HG03342 (cell line): ENCODE measurements at regions not wholly inside any gene's neighbourhood (a gene's known extent, or its start where the extent isn't known, plus 50 kb on each side); places are given as distances from the start of the nearest gene placed in this dataset.
A peak's percentile ranks its signal among the peaks of the same experiment; 100 is the strongest.
"Not testable (repeated sequence)": the region's sequence is repeated elsewhere in the genome, so short reads cannot be mapped to it uniquely, and the experiment has no call there.

Source experiments
- ATAC-seq: cut with Tn5 transposase; IDR thresholded peaks from one replicate; pipeline ENCODE4 v1.9.1; 2021; ENCODE audit warnings: mild to moderate bottlenecking, moderate library complexity; ENCODE audit not compliant: unreplicated experiment

DNA sequence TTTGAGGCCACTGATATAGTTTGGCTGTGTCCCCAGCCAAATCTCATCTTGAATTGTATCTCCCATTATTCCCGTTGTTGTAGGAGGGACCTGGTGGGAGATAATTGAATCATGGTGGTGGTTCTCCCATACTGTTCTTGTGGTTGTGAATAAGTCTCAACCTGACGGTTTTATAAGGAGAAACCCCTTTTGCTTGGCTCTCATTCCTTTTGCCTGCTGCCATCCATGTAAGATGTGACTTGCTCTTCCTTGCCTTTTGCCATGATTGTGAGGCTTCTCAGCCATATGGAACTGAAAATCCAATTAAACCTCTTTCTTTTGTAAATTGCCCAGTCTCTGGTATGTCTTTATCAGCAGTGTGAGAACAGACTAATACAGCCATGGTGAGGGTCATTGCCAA lies 431.6 kb upstream of the ID2 start:
- not testable (repeated sequence) for ATAC-seq

DNA sequence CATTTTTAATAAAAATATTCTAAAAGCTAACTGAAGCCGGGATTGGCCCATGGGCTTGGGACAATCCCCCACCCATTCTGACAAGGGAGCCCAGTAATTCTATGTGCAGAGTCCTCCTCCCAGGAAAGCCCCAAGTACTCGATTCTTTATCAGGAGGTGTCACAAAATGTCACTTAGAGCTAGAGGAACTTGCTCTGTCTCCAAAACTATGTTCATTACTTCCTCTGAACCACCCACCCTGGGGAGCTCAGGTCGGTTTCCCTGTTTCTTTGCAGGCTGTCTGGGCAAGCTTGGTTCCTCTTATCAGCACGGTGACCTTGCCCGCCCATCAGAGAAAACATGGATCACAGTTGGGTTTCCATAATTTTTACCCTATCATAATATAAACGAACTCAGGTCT lies 430.6 kb upstream of the ID2 start:
- no peak for ATAC-seq

DNA sequence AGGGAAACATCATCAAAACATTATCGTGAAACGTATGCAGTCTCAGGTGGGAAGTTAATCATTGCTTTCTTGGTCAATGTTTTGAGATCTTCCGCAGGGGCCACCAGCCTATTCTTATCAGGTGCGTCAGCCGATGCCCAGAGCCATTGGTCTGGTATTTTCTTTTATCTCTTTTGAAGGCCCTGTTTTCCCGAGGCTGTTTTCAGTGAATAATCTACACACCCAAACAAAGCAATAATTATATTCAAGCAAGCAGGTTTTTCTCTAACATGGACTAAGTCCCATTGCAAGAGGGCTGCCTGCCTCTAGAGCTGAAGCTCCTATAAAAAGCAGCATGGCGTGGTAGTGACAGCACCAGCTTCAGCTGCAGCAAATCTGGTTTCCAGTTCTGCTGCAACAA lies 430.0 kb upstream of the ID2 start:
- no peak for ATAC-seq

DNA sequence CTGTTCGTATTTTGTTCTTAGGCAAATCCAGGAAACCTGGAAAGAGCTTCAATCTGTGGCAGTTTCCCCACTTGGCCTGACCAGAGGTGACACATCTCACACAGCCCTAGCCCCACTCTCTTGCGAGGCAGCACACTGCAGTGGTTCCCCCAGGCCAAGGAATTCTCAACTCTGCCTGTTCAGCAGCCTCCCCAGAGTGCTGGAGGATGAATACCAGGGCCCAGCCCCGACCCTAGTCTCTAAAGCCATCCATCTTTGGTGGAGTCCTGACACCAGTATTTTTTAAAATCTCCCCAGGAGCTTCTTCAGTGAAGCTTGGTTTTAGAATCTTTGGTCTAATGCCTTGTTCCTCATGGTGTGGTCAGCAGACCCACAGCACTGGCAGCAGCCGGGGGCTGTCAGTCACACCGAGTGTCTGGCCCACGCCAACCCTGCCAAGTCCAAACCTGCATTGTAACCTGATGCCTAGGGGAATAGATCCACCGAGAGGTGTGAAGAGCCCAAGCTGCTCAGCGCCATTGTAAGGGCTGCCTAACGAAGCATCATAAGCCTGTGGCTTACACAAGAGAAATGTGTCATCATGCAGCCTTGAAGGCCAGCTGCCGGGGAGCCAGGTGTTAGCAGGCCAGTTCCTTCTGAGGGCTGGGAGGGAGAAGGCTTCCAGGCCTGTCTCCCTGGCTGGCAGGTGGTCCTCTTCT lies 428.7 kb upstream of the ID2 start:
- ATAC-seq = peak; percentile 89

DNA sequence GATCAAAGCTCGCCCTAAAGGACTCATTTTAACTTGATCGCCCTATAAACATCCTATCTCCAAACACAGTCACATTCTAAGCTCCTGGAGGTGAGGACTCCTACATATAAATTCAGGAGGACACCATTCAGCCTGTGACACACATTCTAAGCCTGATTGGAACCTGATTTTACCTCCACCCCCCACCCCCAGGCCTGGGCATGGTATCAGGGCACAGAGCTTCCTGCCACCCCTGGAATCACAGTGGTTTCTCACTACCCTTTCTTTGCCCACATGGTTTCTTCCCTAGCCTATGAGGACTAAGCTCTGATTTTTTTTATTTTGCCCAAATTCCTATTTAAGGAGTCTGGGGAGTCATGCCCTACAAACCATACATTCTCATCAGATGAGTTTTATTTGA lies 428.1 kb upstream of the ID2 start:
- no peak for ATAC-seq

DNA sequence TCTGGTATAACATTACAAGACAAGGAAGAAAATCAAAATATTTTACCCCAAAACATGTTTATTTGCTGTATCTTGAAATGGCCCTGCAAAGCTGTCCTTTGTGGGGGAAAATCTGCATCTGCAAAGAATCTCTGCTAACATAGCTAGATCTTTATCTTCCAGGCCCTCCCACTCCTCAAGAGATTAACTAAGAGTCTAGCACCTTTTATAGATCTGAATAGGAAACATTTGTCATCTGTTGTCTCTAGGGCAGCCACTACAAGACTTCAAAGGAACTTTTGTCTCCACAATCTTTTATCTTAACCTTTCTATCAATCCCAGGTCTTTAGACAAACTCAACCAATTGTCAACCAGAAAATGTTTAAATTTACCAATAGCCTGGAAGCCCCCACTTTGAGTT lies 427.6 kb upstream of the ID2 start:
- ATAC-seq = not testable (repeated sequence)

DNA sequence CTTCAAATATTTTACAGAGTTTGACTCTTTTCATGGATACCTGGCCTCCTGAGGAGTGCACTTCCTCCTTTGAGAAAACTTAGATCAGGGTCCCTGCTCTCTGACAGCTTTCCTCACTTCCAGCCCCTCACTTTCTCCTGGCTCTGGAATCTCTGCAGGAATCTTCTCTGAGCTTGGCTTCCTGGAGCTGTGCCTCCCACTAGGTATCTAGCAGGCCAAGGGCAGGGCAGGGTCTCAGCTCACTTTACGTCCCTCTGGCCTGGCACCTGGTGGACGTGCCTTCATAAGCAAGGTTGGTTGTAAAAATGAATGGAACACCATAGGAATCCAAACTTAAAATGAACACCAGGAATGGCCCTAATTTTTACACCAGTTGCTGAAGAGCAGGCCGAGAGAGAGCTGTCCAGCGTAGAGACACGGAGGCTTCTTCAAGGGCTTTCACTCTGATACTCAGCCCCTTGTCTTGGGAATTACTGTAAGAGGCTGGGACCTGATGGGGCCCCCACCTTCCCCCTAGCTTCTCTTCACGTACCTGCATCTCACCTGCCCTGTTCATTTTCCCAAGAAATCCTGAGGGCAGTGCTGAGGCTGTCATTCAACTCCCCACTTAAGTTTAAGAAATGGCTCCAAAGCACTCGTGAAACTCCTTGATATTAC lies 426.9 kb upstream of the ID2 start:
- no peak for ATAC-seq

DNA sequence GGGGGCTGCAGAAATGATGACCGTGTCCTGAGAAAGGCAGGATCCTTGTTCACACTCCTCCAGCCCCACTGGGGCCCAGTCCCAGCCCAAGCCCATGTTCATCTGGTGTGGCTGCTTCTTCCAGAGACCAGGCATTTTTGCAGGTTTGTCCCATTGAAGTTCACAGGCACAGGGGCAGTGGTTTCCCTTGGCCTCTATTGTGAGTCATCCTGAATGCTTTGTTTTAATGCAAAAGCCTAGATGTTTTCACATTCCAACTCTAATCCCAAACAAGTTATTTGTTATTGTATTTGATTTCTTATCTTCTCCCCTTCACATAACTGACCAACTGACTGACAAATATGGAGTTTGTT lies 426.4 kb upstream of the ID2 start:
- ATAC-seq = no peak

DNA sequence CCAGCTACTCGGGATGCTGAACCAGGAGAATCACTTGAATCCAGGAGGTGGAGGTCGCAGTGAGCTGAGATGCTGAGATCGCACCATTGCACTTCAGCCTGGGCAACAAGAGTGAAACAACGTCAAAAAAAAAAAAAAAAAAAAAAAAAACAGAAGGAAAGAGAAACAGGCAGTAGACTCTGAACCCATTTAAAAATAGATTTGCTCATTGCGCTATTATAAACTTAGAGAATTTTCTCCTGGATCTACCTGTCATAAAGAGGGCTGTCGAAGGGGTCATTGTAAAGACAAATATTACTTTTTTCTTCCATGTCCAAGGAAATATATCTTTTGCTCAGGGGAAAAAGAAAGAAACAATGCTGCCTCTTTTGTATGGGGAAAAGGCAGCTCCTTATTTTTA lies 425.0 kb upstream of the ID2 start:
- no peak for ATAC-seq

DNA sequence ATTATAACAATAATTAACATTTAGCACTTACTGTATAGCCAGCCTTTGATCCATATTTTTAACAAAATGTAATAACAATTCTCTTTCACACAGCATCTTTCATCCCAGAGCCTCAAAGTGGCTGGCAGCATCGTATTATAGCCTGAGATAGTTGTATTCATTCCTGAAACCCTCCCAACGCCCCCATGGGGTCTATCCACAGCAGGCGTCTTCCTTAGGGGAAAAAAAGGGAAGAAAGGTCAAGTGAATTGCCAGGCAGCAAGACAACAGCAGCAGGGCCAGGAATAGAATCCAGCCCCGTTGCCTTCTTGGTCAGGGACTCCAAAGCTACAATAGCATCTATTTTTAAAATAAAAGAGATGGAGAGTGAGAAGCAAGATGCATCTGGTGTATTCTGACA lies 424.4 kb upstream of the ID2 start:
- no peak for ATAC-seq

DNA sequence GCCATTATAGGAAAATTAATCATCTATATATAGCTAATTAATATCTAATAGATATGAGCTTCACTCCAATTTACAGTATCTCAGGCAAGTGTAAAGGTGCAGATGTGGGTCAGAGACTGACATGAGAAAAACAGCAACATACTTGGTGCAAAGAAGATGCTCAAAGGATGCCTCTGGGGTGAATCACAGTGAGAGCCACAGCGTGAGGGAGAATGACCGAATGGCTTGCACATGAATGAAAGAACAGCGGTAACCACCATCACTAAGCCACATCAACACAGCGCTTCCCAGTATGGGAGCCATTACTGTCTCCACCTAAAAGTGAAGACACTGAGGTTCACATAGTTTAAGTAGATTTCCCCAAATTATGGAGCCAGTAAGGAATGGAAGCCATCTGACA lies 423.4 kb upstream of the ID2 start:
- ATAC-seq = no peak

DNA sequence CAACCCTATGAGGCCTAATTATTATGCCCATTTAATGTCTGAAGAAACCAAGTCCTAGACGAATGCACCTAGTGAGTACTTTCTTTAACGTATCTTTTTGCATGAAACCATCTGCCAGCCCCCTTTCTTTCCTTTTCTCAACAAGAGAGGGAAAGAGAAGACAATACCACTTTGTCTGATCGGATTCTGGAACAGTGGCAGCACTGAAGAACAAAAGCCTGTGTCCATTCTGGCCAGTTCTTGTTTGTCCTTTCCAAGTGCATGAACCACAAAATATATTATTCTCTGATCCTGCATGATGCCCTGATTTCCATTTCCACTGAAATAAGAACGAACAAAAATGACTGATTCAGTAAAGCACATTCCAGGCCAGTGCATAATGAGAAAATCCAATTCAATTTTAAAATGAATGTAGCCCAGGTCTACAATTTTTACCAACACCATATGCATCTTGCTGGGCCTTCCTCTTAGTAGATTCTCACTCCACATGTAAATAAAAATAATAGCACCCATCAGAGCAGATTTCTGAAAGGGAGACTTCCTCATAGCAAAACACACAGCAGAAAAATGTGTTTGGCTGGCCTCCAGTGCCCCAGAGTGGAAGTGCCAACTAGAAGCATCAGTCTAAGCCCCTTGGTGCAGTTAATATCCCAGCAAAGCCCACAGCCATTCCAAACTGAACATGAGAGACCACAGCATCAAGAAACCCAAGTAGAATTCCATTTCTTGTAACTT lies 422.6 kb upstream of the ID2 start:
- ATAC-seq = no peak

DNA sequence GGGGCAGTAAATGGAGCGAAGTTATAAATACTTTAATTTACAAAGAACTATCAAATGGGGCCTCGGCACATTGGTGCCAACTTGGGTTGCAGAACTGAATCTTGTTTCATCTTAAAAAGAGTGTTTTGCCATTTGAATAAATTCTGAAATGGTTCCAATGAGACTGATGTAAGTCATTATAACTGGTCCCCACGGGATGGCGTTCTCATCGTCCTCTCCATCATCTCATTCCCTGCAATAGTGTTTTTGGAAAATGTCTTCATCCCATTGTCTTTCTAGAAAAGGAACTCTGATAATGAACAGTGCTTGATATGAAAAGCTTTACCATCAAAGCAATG lies 422.0 kb upstream of the ID2 start:
- ATAC-seq = no peak

DNA sequence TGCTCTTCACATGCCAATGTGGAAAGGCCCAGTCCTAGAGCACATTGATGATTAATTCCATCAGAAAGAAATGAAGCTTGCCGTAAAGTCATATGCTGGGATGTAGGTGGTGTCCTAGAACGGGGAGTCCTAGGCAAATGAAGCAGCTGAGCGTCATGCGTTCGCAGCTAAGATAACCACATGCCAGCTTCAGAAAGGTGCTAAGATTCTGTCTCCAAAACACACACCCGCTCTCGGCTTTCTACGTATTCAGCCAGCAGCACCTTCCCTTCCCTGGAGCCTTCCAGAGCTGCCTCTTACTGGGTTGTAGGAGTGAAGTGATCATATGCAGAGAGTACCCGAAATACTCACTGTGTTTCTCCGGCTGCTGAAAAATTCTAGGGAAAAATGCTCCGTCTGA lies 421.6 kb upstream of the ID2 start:
- no peak for ATAC-seq

DNA sequence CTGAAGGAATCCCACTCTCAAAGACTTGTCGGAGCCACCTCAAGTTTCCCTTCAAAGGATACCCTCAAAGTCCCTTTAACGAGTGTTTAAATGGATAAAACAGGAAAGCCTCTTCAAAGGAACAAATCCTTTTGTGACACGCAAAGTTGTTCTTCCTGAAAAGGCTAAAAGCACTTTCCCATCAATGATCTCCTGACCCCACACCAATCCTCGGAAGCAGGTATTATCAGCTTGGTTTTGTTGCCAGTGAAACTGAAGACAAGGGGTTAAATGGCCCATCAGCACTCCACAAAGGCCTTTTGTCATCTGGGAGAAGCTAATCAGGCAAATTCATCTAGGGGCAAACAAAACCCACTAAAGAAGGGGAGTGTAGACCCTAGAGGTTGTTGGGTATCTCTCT lies 418.0 kb upstream of the ID2 start:
- ATAC-seq = no peak

DNA sequence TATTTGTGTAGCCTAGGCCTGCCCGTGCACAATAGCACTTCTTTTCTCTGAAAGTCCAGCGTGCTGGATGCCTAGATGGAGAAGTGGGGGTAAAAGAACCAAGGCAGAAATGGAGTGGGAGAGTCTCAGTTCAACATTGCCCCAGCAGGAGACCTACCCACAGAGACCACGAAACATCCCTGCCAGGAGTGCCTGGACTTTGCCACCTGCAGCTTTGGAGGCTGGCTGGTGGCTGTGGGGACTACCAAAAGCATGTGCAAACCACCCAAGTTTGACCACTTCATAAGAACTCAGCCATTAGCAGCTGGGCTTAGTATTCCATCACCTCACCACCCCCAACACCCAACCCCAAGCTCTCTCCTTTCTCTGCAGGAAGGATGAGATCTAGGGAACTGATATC lies 416.9 kb upstream of the ID2 start:
- ATAC-seq = no peak

DNA sequence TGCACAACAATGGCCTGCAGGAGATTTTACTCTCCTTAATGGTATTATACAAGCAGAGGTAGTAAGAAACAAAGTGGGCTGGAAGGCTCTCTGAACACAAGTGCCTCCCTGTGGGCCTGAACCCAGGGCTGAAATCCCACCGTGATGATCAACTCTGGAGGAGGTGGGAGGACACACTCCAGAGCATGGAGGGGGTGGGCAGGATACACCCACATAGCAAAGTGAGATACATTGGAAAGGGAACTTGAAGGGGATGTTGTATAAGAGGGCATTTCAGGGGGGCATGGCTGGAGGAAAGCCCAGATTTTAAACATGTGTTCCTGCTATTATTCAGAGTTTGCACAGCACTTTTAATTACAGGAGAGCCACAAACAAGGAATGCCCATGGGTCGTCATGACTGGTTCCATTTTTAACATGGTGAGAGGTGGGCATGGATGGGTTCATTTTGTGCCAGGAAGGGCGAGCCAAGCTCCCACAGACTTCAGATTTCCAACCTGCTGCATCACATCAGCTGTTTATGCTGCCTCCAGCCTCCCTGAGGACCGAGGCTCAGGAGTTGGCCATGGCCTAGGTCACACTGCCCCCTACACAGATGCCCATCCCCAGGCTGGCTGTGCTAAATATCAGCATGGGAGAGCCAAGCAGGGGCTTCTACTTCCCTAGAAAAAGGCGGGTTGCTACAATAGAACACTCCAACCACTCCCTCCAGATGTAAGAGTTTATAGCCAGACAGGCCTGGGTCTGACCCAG lies 416.2 kb upstream of the ID2 start:
- ATAC-seq = no peak

DNA sequence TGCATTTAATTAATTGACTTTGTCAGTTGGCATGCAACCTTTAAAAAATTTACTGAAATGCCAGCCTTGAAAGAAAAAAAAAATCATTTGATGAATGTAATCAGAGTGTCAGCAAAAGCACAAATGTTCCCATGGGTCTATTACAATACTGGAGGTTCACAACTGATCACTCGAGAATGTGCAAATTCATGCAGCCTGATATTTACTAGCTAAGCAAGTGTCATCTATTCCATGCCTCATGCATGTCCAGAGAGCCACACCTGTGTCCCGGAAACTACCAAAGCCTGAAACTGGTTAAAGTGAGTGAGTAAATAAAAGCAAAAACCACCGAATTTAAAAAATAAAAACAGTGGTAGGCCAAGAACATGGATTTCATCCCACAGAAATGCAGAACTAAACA lies 415.3 kb upstream of the ID2 start:
- ATAC-seq = no peak

DNA sequence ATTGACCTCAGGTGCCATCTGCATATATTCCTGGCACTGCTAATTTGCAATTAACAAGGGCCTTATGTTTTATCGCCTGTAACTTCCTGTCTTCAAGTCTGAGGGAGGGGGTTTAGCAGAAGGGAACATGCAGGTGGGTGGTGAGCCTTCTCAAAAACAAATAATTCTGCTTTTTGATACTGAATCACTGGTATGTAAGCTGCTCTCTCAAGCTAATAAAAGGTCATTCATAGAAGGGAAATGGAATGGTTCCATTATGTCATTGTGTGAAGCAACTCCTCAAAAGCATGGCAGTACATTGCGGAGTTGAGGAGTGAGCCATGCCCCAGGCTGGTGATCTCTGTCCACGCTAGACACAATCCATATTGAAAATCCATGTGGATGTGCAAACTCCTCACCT lies 414.8 kb upstream of the ID2 start:
- no peak for ATAC-seq

DNA sequence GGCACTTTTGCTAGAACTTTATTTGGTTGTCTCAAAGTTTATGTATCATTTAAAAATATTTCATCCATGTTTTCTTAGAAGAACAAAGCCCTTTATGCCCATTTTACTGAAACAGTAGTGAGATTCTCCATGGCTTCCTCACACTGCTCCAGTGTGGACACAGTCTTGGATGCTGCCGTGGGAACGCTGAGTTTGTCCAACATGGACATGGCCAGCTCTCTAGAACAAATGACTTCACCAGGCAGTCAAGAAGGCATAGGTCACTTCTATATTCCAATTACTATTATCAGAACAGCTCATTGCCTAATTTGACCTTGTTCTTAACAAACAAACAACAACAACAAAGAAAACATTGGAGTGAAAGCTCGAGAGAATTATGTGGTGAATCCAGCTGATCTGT lies 414.1 kb upstream of the ID2 start:
- no peak for ATAC-seq

DNA sequence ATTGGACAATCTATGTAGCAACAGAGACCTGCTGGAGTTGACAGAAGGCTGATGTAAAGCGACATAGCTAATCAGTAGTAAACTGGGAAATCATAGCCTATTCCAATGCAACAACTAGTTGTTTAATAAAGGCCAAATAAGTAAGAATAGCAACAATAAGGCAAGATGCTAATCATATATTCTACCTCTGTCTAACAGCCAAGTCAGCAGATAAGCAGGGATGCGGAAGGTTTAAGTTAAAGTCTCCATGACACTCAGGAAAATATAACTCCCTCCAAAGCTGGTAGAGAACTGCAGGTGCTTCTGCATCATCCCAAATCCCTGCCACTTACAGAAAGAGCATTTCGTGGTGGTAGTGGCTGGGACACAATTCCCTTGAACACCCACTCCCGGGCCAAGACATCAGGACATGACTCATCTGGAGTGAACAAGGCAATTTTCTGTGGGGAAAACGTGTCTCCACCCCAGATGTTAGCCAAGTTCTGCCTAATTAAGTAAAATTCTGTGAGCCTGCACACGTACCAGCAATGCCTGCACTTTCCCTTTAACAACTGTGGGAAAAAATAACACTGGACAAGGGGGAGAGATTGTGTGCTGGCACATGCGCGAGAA lies 413.6 kb upstream of the ID2 start:
- ATAC-seq = no peak
